DND-41 (cell line): ENCODE measurements at regions not wholly inside any gene's neighbourhood (a gene's known extent, or its start where the extent isn't known, plus 50 kb on each side); places are given as distances from the start of the nearest gene placed in this dataset.

Source experiments
- ATAC-seq: fragments of 200-7000 bp; cut with Tn5 transposase; 3 replicates; pipeline ENCODE4 v1.9.1; 2021; ENCODE audit warnings: low read depth; ENCODE audit not compliant: insufficient read depth
- DNase-seq: peaks from one replicate; pipeline ENCODE4 v3.0.0-alpha.2; 2020
- H2AFZ ChIP-seq: 2 replicates; pipeline ENCODE4 v1.6.0; 2012; ENCODE audit warnings: low read depth, low read length
- H3K27ac ChIP-seq: 2 replicates; pipeline ENCODE4 v1.5.1; 2012; ENCODE audit warnings: low read length, inconsistent platforms
- H3K27me3 ChIP-seq: fragments of 200-600 bp; sonication (generic); 2 replicates; pipeline ENCODE4 v1.6.0; 2012; ENCODE audit warnings: low read length, mild to moderate bottlenecking, inconsistent platforms; ENCODE audit not compliant: insufficient read depth, poor library complexity
- H3K36me3 ChIP-seq: 2 replicates; pipeline ENCODE4 v1.5.1; 2012; ENCODE audit warnings: low read length, inconsistent platforms; ENCODE audit not compliant: insufficient read depth
- H3K4me1 ChIP-seq: 2 replicates; pipeline ENCODE4 v1.5.1; 2012; ENCODE audit warnings: mild to moderate bottlenecking, low read length; ENCODE audit not compliant: insufficient read depth
- H3K4me2 ChIP-seq: 2 replicates; pipeline ENCODE4 v1.6.0; 2012; ENCODE audit warnings: mild to moderate bottlenecking, moderate library complexity, low read length, inconsistent platforms; ENCODE audit not compliant: insufficient read depth
- H3K4me3 ChIP-seq, 2 experiments: fragments of 200-600 bp in 1 of 2; shearing (Covaris generic) in 1 of 2; 2 replicates each; pipeline ENCODE4 v1.5.1; 2012 to 2016; ENCODE audit warnings: inconsistent platforms in 2 of 2, low read length in 2 of 2, mild to moderate bottlenecking in 2 of 2, low read depth in 1 of 2, moderate library complexity in 1 of 2
- H3K79me2 ChIP-seq: 2 replicates; pipeline ENCODE4 v1.6.0; 2012; ENCODE audit warnings: low read length, inconsistent platforms; ENCODE audit not compliant: insufficient read depth
- H3K9ac ChIP-seq: 2 replicates; pipeline ENCODE4 v1.6.0; 2012; ENCODE audit warnings: low read depth, mild to moderate bottlenecking, inconsistent platforms, low read length, moderate library complexity
- H3K9me3 ChIP-seq: 2 replicates; pipeline ENCODE4 v1.5.1; 2012; ENCODE audit warnings: low read length, moderate library complexity, mild to moderate bottlenecking, inconsistent platforms; ENCODE audit not compliant: insufficient read depth, severe bottlenecking
- H4K20me1 ChIP-seq: 2 replicates; pipeline ENCODE4 v1.6.0; 2012; ENCODE audit warnings: low read length; ENCODE audit not compliant: insufficient read depth
- CTCF ChIP-seq: IDR thresholded peaks from 2 replicates; pipeline ENCODE4 v1.5.1; 2012; ENCODE audit warnings: borderline replicate concordance, low read length, moderate library complexity, mild to moderate bottlenecking; ENCODE audit not compliant: poor library complexity, severe bottlenecking; ENCODE audit errors: extremely low read depth
- EZH2 ChIP-seq: IDR thresholded peaks from 3 replicates; pipeline ENCODE4 v1.6.1; 2012; ENCODE audit warnings: borderline replicate concordance, low read depth, mild to moderate bottlenecking, moderate library complexity, low read length, inconsistent platforms; ENCODE audit not compliant: severe bottlenecking

DNA sequence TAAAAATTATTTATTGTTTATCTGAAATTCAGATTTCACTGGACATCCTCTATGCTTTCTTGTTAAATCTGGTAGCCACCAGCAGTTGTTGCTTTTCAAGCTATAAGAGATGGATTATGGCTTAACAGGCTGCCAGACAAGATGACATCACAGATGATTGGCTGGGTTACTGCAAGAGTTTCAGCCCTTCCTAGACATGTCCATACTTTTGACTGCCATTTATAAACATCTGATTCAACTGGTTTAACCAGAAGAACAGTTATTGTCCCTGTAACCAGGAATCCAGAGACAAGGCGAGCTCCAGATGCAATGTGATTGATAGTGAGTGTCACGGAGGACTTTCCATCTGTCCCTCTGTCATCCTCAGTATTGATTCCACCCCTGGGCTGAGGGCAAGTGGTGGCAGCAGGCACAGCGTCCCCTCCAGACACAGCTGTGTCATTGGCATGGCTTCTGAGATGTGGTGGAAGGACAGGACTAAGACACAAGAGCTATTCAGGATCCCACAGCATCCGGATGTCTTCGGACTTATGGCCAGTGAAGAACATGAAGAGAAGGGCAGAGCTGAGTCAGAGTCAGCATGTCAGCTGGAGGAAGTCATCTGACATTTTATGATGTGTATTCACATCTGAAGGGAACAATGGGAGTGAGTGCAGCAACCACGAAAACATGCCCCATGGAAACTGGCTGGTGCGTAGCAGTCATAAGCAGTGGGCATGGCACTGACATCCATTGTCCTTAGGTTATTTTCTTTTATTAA lies 284.5 kb upstream of the CDYL start:
- DNase-seq, result no peak
- TF ChIP-seq CTCF, result no peak
- no peak for TF ChIP-seq EZH2
- ATAC-seq, result no peak
- Histone ChIP-seq H3K4me2 (no peak overlapping the region), H3K9me3 (peaks cover 15% of the 10 kb centered on the region), H4K20me1 (no peaks in the 10 kb centered on the region), H3K27ac (no peak overlapping the region), H3K9ac (no peak overlapping the region), H3K36me3 (no peaks in the 10 kb centered on the region), H3K79me2 (no peaks in the 10 kb centered on the region), H2AFZ (no peak overlapping the region), H3K27me3 (no peaks in the 10 kb centered on the region), H3K4me3 (no peak overlapping the region), H3K4me1 (no peaks in the 10 kb centered on the region)

- Histone ChIP-seq H3K9me3 (peaks cover 15% of the 10 kb centered on the region), H3K36me3 (no peaks in the 10 kb centered on the region), H2AFZ (no peak overlapping the region), H3K4me2 (no peak overlapping the region), H4K20me1 (no peaks in the 10 kb centered on the region), H3K4me1 (no peaks in the 10 kb centered on the region), H3K79me2 (no peaks in the 10 kb centered on the region), H3K9ac (no peak overlapping the region), H3K4me3 (no peak overlapping the region), H3K27ac (no peak overlapping the region), H3K27me3 (no peaks in the 10 kb centered on the region)
- TF ChIP-seq EZH2 (no peak), CTCF (no peak)
- no peak for DNase-seq
- ATAC-seq, result no peak
Observed at GRCh38 chr6:4489538-4489937, 286.7 kb upstream of the CDYL start.

DNA sequence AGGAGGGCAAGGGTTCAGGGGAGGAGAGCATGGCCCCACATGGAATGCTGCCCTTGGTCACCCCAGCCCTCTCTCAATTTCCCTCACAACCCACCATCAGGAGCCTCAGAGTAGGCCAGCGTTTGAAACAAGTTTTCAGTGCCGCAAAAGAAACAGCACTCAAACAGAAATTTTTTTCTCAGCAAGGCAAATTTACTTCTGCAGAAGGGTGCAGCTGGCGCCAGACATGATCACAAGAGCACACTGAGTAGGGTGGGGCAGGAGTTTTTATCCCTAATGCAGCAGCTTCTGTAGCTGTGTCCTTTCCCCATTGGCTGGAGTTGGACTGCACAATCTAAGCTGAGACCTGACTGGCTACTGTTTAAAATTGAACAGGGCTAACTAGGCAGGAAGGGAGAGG lies 287.8 kb upstream of the CDYL start:
- DNase-seq (no peak), ATAC-seq (no peak)
- H2AFZ ChIP-seq, result no peak overlapping the region
- H3K9me3 ChIP-seq, result peaks cover 15% of the 10 kb centered on the region
- no peak overlapping the region for H3K27ac ChIP-seq
- H3K36me3 ChIP-seq, result no peaks in the 10 kb centered on the region
- H3K4me2 ChIP-seq, result no peak overlapping the region
- TF ChIP-seq CTCF, result no peak
- no peak for TF ChIP-seq EZH2
- H3K27me3 ChIP-seq, result no peaks in the 10 kb centered on the region
- no peak overlapping the region for H3K9ac ChIP-seq
- H4K20me1 ChIP-seq, result no peaks in the 10 kb centered on the region
- no peaks in the 10 kb centered on the region for H3K4me1 ChIP-seq
- H3K4me3 ChIP-seq, result no peak overlapping the region
- no peaks in the 10 kb centered on the region for H3K79me2 ChIP-seq

GRCh38 chr6:4487538-4487937 lies 288.7 kb upstream of the CDYL start:
- no peak for ATAC-seq
- no peaks in the 10 kb centered on the region for H3K79me2 ChIP-seq
- no peak overlapping the region for H3K4me2 ChIP-seq
- H2AFZ ChIP-seq, result no peak overlapping the region
- no peaks in the 10 kb centered on the region for H3K36me3 ChIP-seq
- DNase-seq, result no peak
- H3K27me3 ChIP-seq, result no peaks in the 10 kb centered on the region
- H3K9me3 ChIP-seq, result peaks cover 15% of the 10 kb centered on the region
- TF ChIP-seq CTCF, result no peak
- TF ChIP-seq EZH2, result no peak
- no peak overlapping the region for H3K4me3 ChIP-seq
- H4K20me1 ChIP-seq, result no peaks in the 10 kb centered on the region
- H3K4me1 ChIP-seq, result no peaks in the 10 kb centered on the region
- no peak overlapping the region for H3K9ac ChIP-seq
- H3K27ac ChIP-seq, result no peak overlapping the region
